ENCODE measurements at regions not wholly inside any gene's neighbourhood (a gene's known extent, or its start where the extent isn't known, plus 50 kb on each side); places are given as distances from the start of the nearest gene placed in this dataset.

- DNase-seq: no peak
Measured at GRCh38 chr5:15333091-15333490, 166.9 kb upstream of the FBXL7 start.

DNA sequence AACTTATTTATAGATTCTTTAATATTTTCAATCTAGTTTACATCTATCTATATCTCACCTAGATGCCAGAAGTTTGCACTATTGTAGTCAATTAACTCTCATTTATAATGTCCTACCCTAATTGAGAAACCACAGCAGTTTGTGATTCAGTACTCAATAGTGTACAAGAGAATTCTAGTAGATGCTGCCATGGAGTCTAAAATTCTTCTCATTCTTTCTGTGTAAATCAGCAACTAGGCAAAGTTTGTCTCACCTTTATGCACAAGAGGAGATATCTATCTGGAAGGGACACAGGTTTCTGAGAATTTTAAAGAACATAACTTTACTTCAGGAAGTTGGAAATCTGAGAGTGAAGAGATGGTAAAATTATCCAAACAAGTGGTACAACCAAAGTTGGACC is 173.0 kb upstream of the FBXL7 start:
- no peak for DNase-seq

- DNase-seq: no peak
Measured at GRCh38 chr5:15326471-15326870, 173.5 kb upstream of the FBXL7 start.

GRCh38 chr5:15322421-15322820 is 177.6 kb upstream of the FBXL7 start:
- DNase-seq: no peak

GRCh38 chr5:15321776-15322175 is 178.2 kb upstream of the FBXL7 start:
- DNase-seq: no peak

DNA sequence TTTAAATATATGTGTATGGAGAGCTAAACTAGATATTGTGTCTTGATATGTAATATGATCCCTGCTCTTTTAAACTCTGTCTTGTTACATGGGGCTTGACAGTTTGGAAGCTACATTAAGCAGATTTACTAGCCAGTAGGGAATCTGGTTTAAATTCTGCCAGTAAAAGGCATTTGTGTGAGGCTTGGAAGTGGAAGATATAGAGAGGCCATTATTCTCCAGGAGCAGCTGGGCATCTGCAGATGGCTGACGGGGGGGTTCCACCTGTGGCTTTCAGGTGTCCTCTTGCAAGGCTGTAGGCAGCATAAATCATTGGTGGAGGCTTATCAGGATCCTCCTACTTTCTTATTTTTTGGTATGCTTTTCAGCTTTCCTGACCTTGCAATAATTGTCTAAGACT is 179.1 kb upstream of the FBXL7 start:
- no peak for DNase-seq

DNA sequence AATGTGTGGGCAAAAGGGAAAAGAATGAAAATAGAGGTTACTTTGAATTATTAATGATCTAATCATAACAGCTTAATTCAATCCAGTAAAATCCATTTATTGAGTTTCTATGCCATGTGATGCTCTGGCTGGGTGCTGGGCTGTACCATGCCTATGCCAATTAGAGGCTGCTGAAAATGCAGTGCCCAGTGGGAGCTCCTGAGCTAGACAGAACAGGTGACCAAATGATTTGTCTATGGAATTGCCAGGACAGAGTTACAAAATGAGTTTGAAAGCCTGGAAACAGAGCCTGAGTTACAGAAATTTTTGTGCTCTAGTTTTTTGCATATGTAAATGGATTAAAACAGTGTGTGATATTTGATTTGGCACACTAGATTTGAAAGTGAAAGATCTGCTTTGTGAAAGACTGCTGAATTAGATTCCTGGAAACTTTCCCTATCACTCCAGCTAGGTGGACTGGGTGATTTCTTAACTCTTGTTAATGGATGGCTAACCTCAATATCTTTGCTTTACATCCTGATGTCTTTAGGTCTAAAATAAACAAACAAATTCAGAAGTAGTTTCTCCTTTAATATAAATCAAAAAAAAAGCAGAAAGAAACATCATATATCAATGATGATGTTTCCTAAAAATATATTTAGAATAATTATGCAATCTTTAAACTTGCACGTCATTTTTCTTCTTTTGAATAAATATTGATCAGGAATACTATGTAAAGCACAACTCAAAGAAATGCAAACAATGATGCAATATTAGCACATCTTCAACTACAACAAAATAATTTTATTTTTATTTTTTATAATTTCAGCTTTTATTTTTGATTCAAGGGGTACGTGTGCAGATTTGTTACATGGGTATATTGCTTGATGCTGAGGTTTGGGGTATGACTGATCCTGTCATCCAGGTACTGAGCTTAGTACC is 194.8 kb upstream of the FBXL7 start:
- DNase-seq: no peak

DNA sequence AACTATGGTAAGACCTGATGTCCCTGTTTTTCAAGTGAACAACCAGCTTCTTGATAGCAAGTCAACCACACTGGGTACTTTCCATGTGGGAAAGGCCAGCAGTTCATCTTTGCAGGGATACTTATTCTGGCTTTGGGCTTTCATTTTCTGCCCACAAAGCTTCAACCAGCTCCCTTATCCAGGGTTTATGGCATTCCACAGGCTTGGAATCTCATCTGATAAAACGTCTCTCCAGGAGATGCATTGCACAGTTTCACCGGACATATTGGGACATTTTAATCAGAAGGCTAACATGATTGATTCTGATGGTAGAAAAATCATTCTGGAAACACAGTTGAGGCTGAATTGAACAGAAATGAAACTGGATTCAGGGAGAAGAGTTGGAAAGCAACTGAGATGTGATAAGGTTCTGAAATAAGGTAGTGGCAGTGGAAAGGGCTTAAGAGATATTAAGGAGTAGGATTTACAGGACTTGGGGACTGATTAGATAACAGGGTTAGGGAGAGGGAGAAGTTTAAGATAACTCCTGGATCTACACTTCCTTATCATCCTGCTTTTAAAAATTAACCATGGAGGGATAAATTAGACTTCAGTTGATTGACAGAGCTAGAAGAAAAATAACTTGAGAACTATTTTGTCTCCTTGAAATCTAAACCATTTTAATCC is 195.8 kb upstream of the FBXL7 start:
- no peak for DNase-seq

- DNase-seq: no peak
Measured at GRCh38 chr5:15300141-15300540, 199.8 kb upstream of the FBXL7 start.

- DNase-seq: peak; percentile 30
Measured at GRCh38 chr5:15290953-15291352, 209.0 kb upstream of the FBXL7 start.

DNA sequence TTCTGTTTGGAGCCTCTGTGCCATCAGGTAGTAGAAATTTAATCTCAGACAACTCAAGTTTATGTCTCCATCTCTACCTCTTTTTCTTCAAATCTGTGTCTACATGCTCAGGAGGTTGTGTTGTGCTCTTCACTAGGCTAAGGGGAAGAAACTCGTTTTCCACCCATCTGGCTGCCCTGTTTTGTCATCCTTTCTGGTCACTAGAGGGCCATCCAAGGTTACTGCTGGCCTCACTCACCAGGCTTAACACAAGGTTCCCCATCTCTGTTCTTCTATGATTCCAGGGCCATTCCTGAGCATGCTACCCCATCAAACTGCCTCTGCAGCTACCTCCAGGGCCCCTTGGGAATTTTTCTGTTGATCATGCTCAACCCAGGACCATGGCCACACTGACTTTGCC is 213.3 kb upstream of the FBXL7 start:
- no peak for DNase-seq

GRCh38 chr5:15285901-15286583 is 213.9 kb upstream of the FBXL7 start:
- DNase-seq: no peak

DNA sequence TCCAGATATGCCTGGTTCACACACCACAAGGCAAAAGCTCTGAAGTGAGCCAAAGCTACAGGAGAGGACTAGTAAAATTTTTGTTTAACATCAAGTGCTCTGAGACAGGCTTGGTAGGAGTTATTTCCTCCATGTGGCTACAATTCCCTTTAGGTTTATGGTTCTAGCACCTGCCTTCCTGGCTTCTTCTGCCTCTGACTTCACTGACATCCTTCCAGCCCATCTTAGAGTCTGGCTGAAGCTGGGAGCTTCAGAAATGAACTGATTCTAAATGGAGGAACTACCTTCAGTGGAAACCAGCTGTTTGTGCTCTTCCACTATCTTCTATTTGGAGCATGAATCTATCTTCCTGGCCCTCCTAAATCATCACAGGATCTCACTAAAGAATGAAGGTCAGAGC is 215.3 kb upstream of the FBXL7 start:
- DNase-seq: no peak

GRCh38 chr5:15283076-15283475 is 216.9 kb upstream of the FBXL7 start:
- no peak for DNase-seq

GRCh38 chr5:15282611-15283010 is 217.4 kb upstream of the FBXL7 start:
- DNase-seq: no peak

- peak; percentile 59 for DNase-seq
Measured at GRCh38 chr5:15271596-15271995, 228.4 kb upstream of the FBXL7 start.

GRCh38 chr5:15267966-15268365 is 232.0 kb upstream of the FBXL7 start:
- no peak for DNase-seq

- no peak for DNase-seq
Measured at GRCh38 chr5:15266841-15267240, 233.1 kb upstream of the FBXL7 start.

DNA sequence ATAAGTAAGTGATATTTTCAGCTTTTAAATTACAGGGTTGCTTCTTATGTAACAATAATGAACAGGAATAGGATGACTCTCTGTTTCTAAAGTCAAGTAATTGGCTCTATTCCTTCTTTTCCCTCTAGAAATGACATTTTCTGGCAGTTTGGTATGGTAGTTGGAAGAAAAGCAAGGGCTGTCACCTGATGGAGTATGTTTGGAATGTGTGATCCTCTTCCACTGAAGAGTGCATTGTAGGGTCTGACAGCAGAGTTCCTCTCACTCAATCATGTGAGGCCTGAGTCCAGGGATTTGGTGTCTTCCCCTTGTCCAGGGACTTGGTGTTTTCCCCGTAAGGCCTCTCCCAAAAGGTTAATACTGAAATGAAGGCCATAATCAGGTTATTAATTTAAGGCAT is 233.8 kb upstream of the FBXL7 start:
- DNase-seq: no peak

- DNase-seq: no peak
Measured at GRCh38 chr5:15263942-15264341, 236.0 kb upstream of the FBXL7 start.

- no peak for DNase-seq
Measured at GRCh38 chr5:15263406-15263805, 236.6 kb upstream of the FBXL7 start.

- no peak for DNase-seq
Measured at GRCh38 chr5:15261269-15261995, 238.5 kb upstream of the FBXL7 start.

All from SHP77 treated with DMSO at 0.1 percent for 48 hours (cell line).